ENCODE measurements at regions not wholly inside any gene's neighbourhood (a gene's known extent, or its start where the extent isn't known, plus 50 kb on each side); places are given as distances from the start of the nearest gene placed in this dataset.
A peak's percentile ranks its signal among the peaks of the same experiment; 100 is the strongest.

DNA sequence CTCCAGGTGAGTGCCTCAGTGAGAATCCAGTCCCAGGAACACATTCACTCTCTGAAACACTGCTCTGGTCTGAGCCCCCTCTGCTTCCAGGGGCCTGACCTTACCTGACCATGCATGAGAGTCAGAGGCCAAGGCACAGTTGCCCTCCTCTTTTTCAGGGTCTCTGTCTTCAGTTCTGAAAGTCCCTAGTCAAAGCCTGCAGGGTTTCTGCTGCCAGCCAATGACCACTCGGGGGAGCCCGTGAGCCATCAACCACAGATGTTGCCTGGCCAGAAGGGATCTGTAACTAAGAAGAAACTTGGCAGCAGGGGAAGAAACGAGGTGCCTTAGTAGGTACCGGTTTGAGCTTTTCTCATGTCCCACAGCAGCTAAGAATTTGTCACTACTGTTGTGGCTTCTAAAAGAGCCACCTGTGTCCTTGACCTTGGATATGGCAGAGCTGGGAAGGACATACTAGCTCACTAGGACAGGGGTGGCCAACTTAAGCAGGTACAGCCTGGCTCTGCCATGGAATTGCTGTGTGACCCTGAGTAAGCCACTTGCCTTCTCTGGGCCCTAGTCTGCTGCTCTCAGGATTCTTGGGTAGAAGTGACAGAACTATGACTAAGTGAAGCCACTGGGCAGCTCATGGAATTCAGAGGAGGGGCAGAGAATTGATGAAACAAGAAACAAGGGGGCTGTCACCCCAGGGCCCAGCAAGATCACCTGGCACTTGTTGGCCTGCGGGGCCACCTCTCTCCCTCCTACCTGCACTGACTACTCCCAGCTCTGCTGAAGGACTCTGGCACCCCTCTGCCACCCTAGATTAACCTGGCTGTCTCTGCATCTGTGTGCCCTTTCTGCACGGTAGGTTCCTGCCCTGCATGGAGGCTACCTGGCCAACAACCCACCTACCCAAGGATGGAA, 83.8 kb upstream of the GPR26 start:
- intact Hi-C loops (cut with DNase I): loop anchor here (2.0 to 5.0 kb wide), 2 partner anchors 380 to 805 kb away; no protein-coding TSS in a partner anchor
- peaks cover 4% of the 10 kb centered on the region for H3K4me1 ChIP-seq
- WGBS, 3 donors: 21 to 25% (median 23%) methylated on average over 6 of the region's 6 CpGs
- TF ChIP-seq CTCF (IDR thresholded peaks at IDR 0.05): peak; percentile 79
- H3K9me3 ChIP-seq: no peaks in the 10 kb centered on the region
- H3K27me3 ChIP-seq (ENCODE audit: insufficient read depth in 3 of 3, low read length in 2 of 3): peaks cover 0 to 32% (median 1%) of the 10 kb centered on the region in 3 donors
- H3K27ac ChIP-seq: no peak overlapping the region
- H3K36me3 ChIP-seq (ENCODE audit: insufficient read depth in 1 of 2, low read depth in 1 of 2): no peaks in the 10 kb centered on the region
- DNase-seq (peak; percentile 75 to 86), ATAC-seq (peak; percentile 73 to 85 (median 74))
- H3K4me3 ChIP-seq: no peak overlapping the region

- peak; percentile 69 for TF ChIP-seq CTCF (IDR thresholded peaks at IDR 0.05)
- no peaks in the 10 kb centered on the region for H3K36me3 ChIP-seq (ENCODE audit: insufficient read depth in 1 of 2, low read depth in 1 of 2)
- ATAC-seq (peak; percentile 84 to 96 (median 89)), DNase-seq (peak; percentile 83 to 88)
- intact Hi-C loops (cut with DNase I): loop anchor here (1.0 to 5.0 kb wide), 3 partner anchors 379 to 803 kb away; no protein-coding TSS in a partner anchor
- no peak overlapping the region for H3K4me3 ChIP-seq
- WGBS, 3 donors: 6 to 11% (median 9%) methylated on average over 24 of the region's 24 CpGs
- peaks cover 4% of the 10 kb centered on the region for H3K4me1 ChIP-seq
- H3K27ac ChIP-seq: no peak overlapping the region
- no peaks in the 10 kb centered on the region for H3K9me3 ChIP-seq
- H3K27me3 ChIP-seq (ENCODE audit: insufficient read depth in 3 of 3, low read length in 2 of 3): peaks cover 0 to 32% (median 1%) of the 10 kb centered on the region in 3 donors
Observed at GRCh38 chr10:123583639-123584418, 82.3 kb upstream of the GPR26 start.

DNA sequence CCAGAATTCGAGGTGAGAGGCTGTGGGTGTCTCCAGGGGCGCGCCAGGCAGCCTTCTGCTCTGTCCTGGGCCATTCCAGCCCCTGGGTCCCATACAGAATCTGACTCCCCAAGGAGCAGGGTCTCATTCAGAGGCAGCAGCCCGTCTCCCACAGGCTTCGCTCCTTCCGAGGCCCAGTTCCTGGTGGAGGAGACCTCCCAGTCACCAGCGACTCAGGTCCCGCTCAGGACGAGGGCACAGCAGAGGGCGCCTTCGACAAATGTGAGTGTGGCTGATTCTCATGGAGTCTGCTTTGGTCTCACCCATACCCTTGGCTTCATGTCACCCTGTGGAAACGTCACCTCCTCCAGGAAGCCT, 81.8 kb upstream of the GPR26 start:
- intact Hi-C loops (cut with DNase I): loop anchor here in 1 of 2 donors (5.0 kb wide), 1 partner anchor 803 kb away; no protein-coding TSS in a partner anchor
- no peak for TF ChIP-seq CTCF (IDR thresholded peaks at IDR 0.05)
- 75 to 84% (median 81%) methylated on average over 10 to 12 of the region's 12 CpGs for WGBS, 3 donors

DNA sequence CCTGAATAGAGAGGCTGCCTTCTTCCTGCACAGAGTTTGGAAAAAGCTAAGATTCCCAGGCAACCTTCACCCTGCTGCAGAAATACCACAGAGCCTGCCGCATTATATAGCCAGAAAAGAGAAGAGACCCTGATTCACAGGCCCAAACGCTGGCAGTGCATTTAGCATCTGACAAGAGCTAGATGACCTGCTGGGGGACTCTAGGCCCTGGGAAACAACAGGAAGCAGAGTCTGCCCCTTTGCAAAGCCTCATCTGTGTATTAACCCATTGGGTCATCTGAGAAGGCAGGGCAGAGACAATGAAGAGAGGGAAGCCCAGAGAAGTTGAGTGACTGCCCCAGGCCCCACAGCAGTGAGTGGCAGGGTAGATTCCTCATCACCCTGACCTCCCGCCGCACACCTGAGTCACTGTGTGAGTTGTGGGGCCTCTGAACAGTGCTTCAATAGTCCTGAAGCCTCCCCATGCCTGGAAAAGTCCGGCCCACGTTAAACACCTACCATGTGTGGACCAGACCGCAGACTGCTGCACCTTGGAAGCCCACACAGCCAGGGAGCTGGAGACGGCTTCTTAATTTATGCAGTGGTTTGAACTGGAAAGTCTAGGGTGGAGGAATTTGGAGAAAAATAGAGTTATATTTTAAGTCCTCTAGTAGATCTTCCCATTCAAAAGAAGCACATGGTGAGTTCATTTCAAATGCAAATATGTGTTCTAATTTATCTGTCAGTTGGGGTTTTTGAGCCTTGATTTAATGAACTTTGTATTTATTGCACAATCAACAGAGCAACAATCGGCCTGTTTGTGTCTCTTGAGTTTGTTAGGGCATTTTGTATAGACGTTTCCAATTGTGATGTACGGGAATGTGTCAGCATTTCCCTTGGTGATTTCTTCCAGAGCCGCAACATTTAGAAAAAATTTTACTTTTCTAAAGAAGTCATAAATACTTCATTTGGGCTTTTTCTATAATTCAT, 80.4 kb upstream of the GPR26 start:
- Histone ChIP-seq H3K4me1 (peaks cover 4% of the 10 kb centered on the region), H3K27ac (no peak overlapping the region), H3K36me3 (ENCODE audit: insufficient read depth in 1 of 2, low read depth in 1 of 2) (no peaks in the 10 kb centered on the region), H3K4me3 (no peak overlapping the region), H3K9me3 (no peaks in the 10 kb centered on the region), H3K27me3 (ENCODE audit: insufficient read depth in 3 of 3, low read length in 2 of 3) (peaks cover 0 to 15% (median 1%) of the 10 kb centered on the region in 3 donors)
- no peak for DNase-seq
- intact Hi-C loops (cut with DNase I): no loop called here
- no peak for ATAC-seq
- 76 to 78% (median 77%) methylated on average over 12 of the region's 12 CpGs for WGBS, 3 donors
- no peak for TF ChIP-seq CTCF (IDR thresholded peaks at IDR 0.05)

More for the DNA sequence above, 81.8 kb upstream of the GPR26 start:
- H3K36me3 ChIP-seq (ENCODE audit: insufficient read depth in 1 of 2, low read depth in 1 of 2): no peaks in the 10 kb centered on the region
- H3K27me3 ChIP-seq (ENCODE audit: insufficient read depth in 3 of 3, low read length in 2 of 3): peaks cover 0 to 28% (median 1%) of the 10 kb centered on the region in 3 donors
- H3K9me3 ChIP-seq: no peaks in the 10 kb centered on the region
- no peak overlapping the region for H3K27ac ChIP-seq
- peaks cover 4% of the 10 kb centered on the region for H3K4me1 ChIP-seq
- H3K4me3 ChIP-seq: no peak overlapping the region
- DNase-seq (no peak), ATAC-seq (no peak)
